HG03520 (cell line): ENCODE measurements at regions not wholly inside any gene's neighbourhood (a gene's known extent, or its start where the extent isn't known, plus 50 kb on each side); places are given as distances from the start of the nearest gene placed in this dataset.
"Not testable (repeated sequence)": the region's sequence is repeated elsewhere in the genome, so short reads cannot be mapped to it uniquely, and the experiment has no call there.

Experiments
- ATAC-seq: cut with Tn5 transposase; IDR thresholded peaks from one replicate; pipeline ENCODE4 v1.9.1; 2021; ENCODE audit warnings: mild to moderate bottlenecking, moderate library complexity; ENCODE audit not compliant: unreplicated experiment

DNA sequence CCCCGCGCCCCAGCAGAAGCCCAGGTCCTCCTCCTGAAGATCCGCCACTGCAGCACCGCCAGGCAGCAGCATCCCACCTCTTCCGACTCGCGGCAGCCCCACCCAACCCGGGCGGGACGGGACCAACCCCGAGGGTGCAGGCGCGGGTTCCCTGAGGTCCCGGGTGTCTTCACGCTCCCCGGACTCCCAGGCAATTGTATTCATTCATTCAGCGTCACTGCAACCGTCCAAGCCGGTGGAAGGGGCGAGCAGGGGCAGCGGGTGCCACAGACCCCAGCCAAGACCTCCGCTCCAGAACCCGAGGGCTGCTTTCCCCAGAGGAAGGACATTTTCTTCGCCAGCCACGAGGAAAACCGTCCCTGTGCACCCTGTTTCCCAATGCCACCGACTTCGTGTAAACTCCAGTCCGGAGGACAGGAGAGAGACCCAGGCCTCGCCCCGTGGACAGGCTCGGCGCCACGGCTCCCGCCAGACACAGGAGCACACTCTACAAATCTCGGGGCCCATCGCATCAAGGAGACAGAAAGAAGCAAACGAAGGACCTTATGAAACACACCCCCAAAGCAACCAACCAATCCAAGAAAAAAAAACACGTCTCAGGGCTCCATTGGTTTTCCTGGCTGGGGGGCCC is 1471.5 kb downstream of the FOXD4L5 start:
- ATAC-seq = not testable (repeated sequence)

DNA sequence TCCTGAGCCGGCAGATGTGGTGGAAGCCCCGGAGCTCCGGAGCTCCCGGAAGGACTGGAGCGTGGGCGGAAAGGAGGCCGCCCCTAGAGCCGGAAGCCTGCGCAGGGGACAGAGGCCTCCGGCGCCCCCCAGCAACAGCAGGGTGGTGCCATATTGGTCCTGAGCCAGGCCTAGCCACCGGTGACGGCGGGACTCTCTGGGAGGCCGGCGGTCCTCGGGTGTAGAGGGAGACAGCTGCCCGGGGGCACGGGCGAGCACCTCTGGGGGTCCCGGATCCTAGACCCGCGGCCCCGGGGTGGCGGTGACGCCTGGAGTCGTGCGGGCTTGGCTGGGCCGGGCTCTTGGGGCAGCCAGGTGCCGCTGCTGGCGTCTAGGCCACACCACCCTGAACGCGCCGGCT is 1472.2 kb downstream of the FOXD4L5 start:
- ATAC-seq = peak; percentile 77

DNA sequence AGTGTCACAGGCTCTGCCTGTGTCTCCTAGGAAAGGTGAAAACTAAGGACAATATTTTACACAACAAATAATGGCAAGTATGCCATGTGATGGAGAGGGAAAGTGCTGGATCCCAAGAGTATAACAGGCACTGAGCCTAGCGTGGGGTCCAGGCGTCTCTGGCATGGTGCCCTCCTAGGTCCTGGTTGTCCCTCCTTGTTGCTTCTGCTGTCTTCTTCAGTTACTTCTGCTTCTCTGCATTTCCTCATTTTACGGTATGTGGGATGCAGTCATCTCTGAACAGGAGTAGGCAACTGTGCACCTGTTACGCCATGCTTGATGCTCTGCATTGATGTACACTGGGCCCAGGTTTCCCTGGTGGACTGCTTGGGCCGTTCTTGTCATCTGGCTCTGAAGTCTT is 1480.8 kb downstream of the FOXD4L5 start:
- ATAC-seq = not testable (repeated sequence)

DNA sequence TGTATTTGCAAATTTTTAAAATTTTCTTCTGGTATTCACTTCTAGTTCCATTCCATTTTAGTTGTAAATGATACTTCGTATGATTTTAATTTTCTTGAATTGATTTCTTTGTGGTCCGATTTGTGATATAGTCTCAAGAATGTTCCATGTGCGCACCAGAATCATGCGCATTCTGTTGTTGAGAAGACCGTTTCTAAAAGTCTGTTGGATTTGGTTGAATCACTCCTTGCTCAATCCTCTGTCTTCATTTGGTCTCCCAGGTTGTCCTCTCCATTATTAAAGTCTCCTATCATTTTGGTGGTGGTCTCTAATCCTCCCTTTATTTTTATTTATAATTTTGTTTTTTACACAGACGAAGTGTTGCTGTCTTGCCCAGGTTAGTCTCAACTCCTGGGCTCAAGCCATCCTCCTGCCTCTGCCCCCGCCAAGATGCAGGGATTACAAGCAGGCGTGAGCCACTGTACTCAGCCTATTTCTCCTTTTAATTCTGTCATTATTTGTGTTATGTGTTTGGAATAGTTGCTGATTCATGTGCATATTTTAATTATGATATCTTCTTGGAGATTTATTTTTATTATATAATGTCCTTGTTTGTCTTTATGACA is 1490.8 kb downstream of the FOXD4L5 start:
- ATAC-seq = not testable (repeated sequence)

DNA sequence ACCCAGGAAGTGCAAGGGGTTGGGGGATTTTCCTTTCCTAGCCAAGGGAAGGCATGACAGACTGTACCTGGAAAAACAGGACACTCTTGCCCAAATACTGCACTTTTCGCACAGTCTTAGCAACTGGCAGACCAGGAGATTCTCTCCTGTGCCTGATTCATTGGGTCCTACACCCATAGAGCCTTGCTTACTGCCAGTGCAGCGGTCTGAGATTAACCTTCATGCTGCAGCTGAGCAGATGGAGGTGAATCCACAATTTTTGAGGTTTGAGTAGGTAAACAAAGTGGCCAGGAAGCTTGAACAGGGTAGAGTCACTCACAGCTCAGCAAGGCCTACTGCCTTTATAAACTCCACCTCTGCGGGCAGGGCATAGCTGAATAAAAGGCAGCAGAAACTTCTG is 1497.6 kb downstream of the FOXD4L5 start:
- not testable (repeated sequence) for ATAC-seq

DNA sequence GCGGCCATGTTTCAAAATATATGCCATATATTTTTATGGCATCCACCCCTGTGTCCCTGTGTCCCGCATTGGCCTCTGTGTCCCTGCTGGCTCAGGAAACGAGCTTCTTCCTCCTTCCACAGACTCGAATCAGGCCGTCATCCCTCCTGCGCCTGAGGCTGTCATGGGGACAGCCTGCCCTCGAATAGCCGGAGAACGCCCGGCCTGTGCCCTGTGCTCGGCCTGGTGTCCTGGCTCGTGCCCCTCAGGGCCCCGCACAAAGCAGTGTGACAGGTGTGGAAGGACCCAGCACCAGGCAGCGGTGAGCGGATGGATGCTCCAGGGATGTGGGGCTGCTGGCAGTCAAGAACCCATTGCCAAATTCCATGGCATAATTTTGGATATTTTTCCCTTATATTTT is 1500.0 kb downstream of the FOXD4L5 start:
- ATAC-seq = not testable (repeated sequence)

DNA sequence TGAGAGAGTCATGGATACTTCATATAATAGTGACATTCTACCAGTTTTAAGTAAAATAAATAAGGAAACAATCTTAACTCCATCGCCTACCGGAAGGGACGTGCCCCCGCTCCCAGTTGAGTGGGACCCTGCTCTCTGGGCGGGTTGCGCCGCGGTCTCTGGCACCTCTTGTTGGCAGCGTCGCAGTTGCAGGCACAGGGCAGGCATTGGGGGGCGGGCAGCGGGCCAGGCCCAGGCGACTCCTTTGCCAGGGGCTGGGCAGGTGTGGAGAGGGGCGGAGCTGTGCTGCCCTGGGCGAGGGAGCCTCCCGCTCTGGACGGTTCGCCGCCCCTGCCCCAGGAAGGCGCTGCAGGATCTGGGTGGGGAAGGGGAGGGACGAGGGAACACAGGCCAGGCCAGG is 1500.6 kb downstream of the FOXD4L5 start:
- not testable (repeated sequence) for ATAC-seq

DNA sequence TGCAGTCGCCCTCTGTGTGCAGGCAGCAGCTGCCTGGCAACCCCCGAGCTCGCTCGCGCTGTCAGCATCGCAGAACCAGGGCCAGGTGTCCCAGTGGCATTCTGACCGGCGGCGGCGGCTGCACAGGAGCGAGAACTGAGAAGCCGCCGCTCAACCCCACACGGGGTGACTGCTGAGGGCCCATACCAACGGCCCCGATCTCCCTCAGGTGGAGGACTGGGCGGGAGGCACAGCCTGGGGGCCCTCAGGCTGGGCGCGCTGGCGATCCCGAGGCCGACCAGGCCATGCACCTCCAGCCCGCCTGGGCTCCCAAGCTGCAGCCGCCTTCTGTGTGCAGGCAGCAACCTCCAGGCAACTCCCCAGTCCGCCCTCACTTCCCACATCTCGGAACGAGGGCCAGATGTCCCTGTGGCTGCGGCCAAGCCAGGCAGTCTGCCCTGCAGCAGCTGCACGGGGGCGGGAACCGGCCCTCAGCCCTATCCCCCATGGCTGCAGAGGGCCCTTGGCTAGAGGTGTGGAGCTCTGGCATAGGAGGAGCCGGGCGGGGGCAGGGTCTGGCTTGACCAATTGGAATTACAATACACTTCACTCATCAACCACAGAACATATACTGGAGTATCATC is 1503.1 kb downstream of the FOXD4L5 start:
- ATAC-seq = peak; percentile 32

DNA sequence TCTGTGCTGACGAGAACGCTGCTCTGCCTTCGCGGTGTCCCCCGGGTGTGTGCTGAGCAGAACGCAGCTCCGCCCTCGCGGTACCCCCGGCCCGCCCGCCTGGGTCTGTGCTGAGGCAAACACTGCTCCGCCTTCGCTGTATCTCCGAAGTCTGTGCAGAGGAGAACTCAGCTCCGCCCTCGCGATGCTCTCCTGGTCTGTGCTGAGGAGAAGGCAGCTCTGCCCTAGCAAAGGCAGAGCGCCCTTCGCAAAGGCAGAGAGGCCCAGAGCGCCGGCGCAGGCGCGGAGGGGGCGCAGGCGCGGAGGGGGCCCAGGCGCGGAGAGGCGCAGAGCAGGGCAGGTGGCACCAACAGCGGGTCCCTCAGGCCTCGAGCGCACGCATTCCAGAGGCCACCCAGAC is 1503.6 kb downstream of the FOXD4L5 start:
- peak; percentile 89 for ATAC-seq

DNA sequence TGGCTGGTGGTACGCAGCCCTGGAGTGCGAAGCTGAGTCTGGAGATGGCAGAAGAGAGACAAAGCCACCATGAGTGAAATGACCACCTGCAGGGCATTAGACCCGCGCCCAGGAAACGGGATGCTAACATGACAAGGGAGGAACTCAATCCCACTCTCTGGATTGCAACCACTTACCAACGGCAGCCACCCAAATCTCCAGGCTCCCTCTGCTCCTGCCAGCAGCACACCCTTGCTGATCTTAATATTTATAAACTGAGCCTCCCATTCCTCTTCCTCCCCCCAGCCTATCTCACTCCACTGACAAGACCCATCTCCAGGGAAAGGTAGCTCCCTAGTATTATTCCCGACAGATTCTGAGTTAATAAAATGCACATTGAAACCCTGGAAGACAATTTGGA is 1508.8 kb downstream of the FOXD4L5 start:
- not testable (repeated sequence) for ATAC-seq

DNA sequence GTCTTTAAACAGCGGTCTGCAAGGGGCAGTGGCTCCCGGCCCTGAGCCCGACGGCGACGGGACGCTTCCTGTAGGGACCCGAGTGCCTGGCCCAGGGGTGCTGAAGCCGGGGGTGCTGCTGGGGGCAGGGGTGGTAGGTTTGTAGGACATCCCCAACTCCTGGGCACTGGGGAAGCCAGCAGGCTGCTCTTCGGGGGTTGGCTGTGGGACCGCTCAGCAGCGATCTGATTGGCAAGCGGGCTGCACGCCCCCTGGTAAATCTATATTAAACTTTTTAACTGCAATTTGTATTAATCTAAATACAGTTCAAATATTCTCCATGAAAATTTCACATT is 1510.0 kb downstream of the FOXD4L5 start:
- ATAC-seq = not testable (repeated sequence)

DNA sequence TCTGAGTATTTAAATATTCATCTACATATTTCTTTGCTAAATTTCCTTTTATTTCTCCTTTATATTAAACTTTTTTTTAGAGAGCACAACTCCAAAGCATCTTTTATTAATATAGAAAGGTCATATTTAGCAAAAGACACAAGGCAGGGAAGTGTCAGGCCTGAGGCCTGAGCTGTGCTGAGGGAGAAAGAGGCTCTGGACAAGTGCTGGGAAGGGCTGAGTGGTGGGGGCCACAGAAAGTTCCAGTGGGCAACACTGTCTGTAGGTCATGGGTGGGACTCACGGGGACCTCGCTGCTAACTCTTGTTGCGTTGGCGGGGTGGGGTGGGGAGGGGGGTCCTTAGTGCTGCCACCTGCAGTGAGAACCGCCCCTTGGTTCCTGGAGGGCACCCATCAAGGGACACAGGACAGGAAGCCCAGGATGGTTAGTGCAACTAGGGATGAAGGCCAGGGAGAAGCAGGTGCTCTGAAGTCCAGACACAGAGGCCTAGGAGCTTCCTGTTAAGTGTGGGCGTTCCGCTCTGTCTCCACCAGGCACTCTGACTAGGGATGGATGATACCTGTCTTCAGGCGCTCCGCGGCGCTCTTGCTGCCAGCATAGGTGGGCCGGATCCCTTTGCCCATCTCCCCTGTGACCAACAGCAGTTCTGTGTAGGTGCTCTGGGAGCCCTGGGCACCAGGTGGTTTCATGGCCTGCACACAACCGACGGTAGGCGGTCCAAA is 1510.5 kb downstream of the FOXD4L5 start:
- ATAC-seq = not testable (repeated sequence)

DNA sequence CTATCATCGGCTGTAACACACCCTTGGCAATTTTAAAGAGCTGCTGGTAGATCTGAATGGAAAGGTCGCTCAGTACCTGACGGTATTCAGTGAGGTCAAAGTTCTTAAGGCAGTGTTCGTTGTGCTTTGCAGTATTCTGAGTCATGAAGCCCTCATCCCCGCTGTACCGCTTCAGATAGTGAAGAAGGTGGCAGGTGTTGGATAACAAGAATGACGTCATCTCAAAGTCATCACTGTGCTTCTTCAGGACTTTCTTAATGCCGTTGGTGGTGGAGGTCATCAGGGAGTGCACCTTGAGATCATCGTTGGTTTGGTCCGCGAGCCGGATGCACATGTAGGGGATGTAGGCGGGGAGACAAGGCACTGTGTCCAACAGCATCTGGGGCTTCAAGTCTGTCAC is 1522.8 kb downstream of the FOXD4L5 start:
- ATAC-seq = not testable (repeated sequence)

DNA sequence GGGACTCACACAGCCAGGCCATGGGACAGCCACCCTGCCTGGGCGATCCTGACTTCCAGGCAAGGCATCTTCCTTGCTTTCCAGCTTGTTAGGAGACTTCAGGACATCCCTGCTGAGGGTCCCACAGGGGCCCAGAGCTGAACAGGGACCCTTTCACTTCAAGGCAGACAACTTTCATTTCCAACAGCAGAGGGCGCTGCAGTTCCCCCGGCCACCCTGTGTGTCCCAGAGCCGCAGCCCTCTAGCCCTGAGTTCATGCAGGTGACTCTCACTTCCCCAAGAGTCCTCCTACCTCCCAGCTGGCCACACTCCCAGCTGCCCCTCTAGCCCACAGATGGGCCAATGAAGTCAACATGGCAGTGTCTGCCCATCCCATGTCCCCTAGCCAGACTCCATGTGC is 1556.0 kb downstream of the FOXD4L5 start:
- ATAC-seq = not testable (repeated sequence)

DNA sequence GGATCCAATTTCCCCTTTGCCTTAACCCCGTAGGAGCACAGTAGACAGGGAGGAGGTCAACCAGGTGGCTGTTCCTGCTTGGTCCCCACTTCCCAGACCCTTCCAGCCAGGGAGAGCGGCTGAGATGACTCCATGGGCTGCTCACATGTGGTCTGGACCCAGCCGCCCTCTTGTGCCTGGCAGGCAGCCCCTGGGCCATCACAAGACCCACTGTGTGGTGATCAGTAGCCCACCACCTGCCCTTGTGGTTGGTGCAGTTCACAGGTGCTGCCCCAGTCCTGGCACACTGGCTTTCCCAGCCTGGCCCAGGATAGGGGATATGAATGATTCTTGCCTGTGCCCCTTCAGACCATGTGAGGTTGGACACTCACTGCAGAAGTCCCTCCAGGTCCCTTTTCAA is 1556.7 kb downstream of the FOXD4L5 start:
- no peak for ATAC-seq

DNA sequence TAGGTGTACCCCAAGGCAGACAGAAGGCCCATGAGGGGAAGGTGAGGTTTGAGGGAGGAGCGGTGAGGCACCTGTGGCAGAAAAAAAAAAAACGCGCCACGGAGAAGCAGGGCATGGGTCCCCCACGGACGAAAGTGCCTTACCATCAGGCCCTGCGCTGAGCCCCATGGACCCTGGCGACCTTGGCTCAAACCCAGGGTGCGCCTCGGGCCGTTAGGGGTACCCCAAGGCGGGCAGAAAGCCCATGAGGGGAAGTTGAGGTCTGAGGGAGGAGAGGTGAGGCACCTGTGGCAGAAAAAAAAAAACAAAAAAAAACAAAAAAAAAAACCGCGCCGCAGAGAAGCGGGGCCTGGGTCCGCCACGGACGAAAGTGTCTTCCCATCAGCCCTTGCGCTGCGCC is 1576.7 kb downstream of the FOXD4L5 start:
- not testable (repeated sequence) for ATAC-seq

DNA sequence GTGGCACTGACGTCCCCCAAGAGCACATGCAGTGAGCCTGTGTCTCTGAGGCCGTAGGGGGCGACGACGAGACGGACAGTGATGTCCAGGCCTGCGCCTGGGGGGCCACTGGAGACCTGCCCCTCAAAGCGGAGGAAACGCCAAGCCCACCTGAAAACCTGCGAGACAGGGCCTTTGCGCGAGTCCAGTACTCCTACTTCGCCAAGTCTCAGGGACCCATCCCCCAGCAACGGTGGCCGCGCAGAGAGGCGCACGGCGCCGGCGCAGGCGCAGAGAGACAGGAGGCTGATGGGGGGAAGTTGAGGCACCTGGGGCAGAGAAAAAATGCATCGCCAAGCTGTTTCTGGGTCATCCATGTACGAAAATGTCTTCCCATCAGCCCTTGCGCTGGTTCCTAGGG is 1580.6 kb downstream of the FOXD4L5 start:
- not testable (repeated sequence) for ATAC-seq

DNA sequence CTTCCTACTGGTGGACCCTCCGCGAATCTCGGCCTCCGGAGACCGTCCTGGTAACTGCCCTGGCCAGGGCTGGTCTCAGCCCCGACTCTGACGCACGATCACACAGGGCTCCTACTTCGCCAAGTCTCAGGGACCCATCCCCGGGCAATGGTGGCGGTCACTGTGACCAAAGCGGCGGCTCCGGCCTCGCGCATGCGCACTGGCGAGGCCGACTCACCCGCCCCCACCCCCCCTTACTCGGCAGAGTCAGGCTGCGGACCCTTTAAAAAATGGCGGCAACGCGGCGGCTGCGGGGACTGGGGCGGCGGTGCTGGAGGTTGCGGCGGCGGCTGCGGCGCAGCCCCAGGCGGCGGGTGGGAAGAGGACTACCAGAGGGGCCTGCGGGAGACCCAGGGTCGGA is 1581.3 kb downstream of the FOXD4L5 start:
- not testable (repeated sequence) for ATAC-seq

DNA sequence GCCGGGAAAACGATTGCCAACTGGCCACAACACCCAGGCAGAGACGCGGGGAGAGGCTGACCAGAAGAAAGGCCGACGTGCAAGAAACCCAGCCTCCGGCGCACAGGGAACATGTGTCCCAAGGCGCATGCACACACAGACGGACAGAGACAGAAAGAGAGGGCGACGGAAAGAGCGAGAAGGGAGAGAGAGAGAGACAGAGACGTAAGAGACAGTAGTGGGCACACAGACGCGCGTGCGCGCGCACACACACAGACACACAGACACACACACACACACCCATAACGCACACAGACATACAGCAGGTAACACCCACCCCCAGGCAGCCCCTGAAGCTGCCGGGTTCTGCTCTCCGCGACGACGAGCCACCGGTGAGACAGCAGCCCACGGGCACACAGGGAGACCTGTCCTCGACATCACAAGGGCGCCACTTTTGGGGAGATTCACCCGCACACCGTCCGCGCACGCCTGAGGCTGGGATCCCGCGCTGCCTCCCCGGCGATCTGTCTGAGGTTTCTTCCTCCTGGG is 1581.8 kb downstream of the FOXD4L5 start:
- ATAC-seq = not testable (repeated sequence)
